ENCODE measurements at regions not wholly inside any gene's neighbourhood (a gene's known extent, or its start where the extent isn't known, plus 50 kb on each side); places are given as distances from the start of the nearest gene placed in this dataset.

- no peak for TF ChIP-seq CTCF (IDR thresholded peaks at IDR 0.05)
- no peak overlapping the region for H3K4me3 ChIP-seq
- no peak overlapping the region for H3K9ac ChIP-seq (ENCODE audit: low read depth in 2 of 2, low read length in 2 of 2)
- no peak overlapping the region for H3K27ac ChIP-seq
- no peaks in the 10 kb centered on the region for H3K4me1 ChIP-seq
- no peaks in the 10 kb centered on the region for H3K36me3 ChIP-seq
- intact Hi-C loops (cut with DNase I): no loop called here
- no peaks in the 10 kb centered on the region for H3K9me3 ChIP-seq
- DNase-seq: no peak
- no peaks in the 10 kb centered on the region for H3K27me3 ChIP-seq
These were observed 102.3 kb upstream of the PCBD1 start for GRCh38 chr10:70990681-70991080.

GRCh38 chr10:70991140-70992124 lies 103.1 kb upstream of the PCBD1 start:
- TF ChIP-seq CTCF (IDR thresholded peaks at IDR 0.05): no peak
- DNase-seq: no peak
- intact Hi-C loops (cut with DNase I): no loop called here

GRCh38 chr10:70992436-70992835 lies 104.1 kb upstream of the PCBD1 start:
- Histone ChIP-seq H3K9me3 (no peaks in the 10 kb centered on the region), H3K27me3 (no peaks in the 10 kb centered on the region), H3K27ac (no peak overlapping the region), H3K9ac (ENCODE audit: low read depth in 2 of 2, low read length in 2 of 2) (no peak overlapping the region), H3K36me3 (no peaks in the 10 kb centered on the region), H3K4me3 (no peak overlapping the region), H3K4me1 (no peaks in the 10 kb centered on the region)
- no peak for TF ChIP-seq CTCF (IDR thresholded peaks at IDR 0.05)
- DNase-seq: no peak
- intact Hi-C loops (cut with DNase I): no loop called here

More at GRCh38 chr10:70991140-70992124, 103.1 kb upstream of the PCBD1 start:
- Histone ChIP-seq H3K9me3 (no peaks in the 10 kb centered on the region), H3K9ac (ENCODE audit: low read depth in 2 of 2, low read length in 2 of 2) (no peak overlapping the region), H3K36me3 (no peaks in the 10 kb centered on the region), H3K27me3 (no peaks in the 10 kb centered on the region), H3K27ac (no peak overlapping the region), H3K4me3 (no peak overlapping the region), H3K4me1 (no peaks in the 10 kb centered on the region)

GRCh38 chr10:70993051-70993450 lies 104.7 kb upstream of the PCBD1 start:
- DNase-seq: no peak

GRCh38 chr10:70996549-70996948 lies 108.2 kb upstream of the PCBD1 start:
- intact Hi-C loops (cut with DNase I): no loop called here
- H3K9ac ChIP-seq (ENCODE audit: low read depth in 2 of 2, low read length in 2 of 2): no peak overlapping the region
- H3K36me3 ChIP-seq: no peaks in the 10 kb centered on the region
- H3K4me1 ChIP-seq: no peaks in the 10 kb centered on the region
- H3K9me3 ChIP-seq: no peaks in the 10 kb centered on the region
- TF ChIP-seq CTCF (IDR thresholded peaks at IDR 0.05): no peak
- no peaks in the 10 kb centered on the region for H3K27me3 ChIP-seq
- no peak overlapping the region for H3K27ac ChIP-seq
- no peak for DNase-seq
- no peak overlapping the region for H3K4me3 ChIP-seq

More at GRCh38 chr10:70993051-70993450, 104.7 kb upstream of the PCBD1 start:
- intact Hi-C loops (cut with DNase I): no loop called here
- no peak for TF ChIP-seq CTCF (IDR thresholded peaks at IDR 0.05)
- no peak overlapping the region for H3K27ac ChIP-seq
- no peaks in the 10 kb centered on the region for H3K9me3 ChIP-seq
- H3K36me3 ChIP-seq: no peaks in the 10 kb centered on the region
- H3K9ac ChIP-seq (ENCODE audit: low read depth in 2 of 2, low read length in 2 of 2): no peak overlapping the region
- no peaks in the 10 kb centered on the region for H3K27me3 ChIP-seq
- no peak overlapping the region for H3K4me3 ChIP-seq
- H3K4me1 ChIP-seq: no peaks in the 10 kb centered on the region

All from colonic mucosa (tissue), 4 donors.